Peyer's patch (tissue), 4 donors: ENCODE measurements at regions not wholly inside any gene's neighbourhood (a gene's known extent, or its start where the extent isn't known, plus 50 kb on each side); places are given as distances from the start of the nearest gene placed in this dataset.
"Not testable (repeated sequence)": the region's sequence is repeated elsewhere in the genome, so short reads cannot be mapped to it uniquely, and the experiment has no call there.

Source experiments
- DNase-seq, 3 donors: peaks; one replicate each; pipeline ENCODE4 v3.0.0-alpha.2; 2017 to 2019
- H3K27ac ChIP-seq, 4 donors: fragments of 200-600 bp; sonication (generic); one replicate each; pipeline ENCODE4 v1.5.1; 2016 to 2019
- H3K27me3 ChIP-seq, 2 donors: fragments of 200-600 bp; sonication (generic); one replicate each; pipeline ENCODE4 v1.5.1; 2019
- H3K36me3 ChIP-seq, 3 donors: fragments of 200-600 bp; sonication (generic); one replicate each; pipeline ENCODE4 v1.5.1; 2016 to 2019
- H3K4me1 ChIP-seq, 4 donors: fragments of 200-600 bp; sonication (generic); one replicate each; pipeline ENCODE4 v1.5.1; 2016 to 2019
- H3K4me3 ChIP-seq, 4 donors: fragments of 200-600 bp; sonication (generic); 1 replicate in 3 of 4; 2 replicates in 1 of 4; pipeline ENCODE4 v1.5.1; 2016 to 2019; ENCODE audit warnings: mild to moderate bottlenecking in 1 of 4
- H3K9me3 ChIP-seq, 4 donors: fragments of 200-600 bp; sonication (generic); one replicate each; pipeline ENCODE4 v1.5.1; 2016 to 2019; ENCODE audit warnings: mild to moderate bottlenecking in 1 of 4
- CTCF ChIP-seq, 6 experiments: fragments of 450-650 bp in 4 of 6; fragments of 200-600 bp in 2 of 6; sonication (generic) in 1 of 6; IDR thresholded peaks; one replicate each; pipeline ENCODE4 v1.5.1; 2017 to 2019; ENCODE audit warnings: antibody characterized with exemption in 6 of 6, mild to moderate bottlenecking in 3 of 6, moderate library complexity in 1 of 6
- POLR2A ChIP-seq, 2 donors: fragments of 450-650 bp; IDR thresholded peaks; one replicate each; pipeline ENCODE4 v1.5.1; 2017; ENCODE audit warnings: antibody characterized with exemption in 2 of 2, mild to moderate bottlenecking in 2 of 2, moderate library complexity in 2 of 2

- TF ChIP-seq POLR2A (IDR thresholded peaks at IDR 0.05) (no peak), CTCF (IDR thresholded peaks at IDR 0.05) (no peak)
- no peaks in the 10 kb centered on the region for H3K9me3 ChIP-seq
Measured at GRCh38 chr5:39755452-39755851, 330.7 kb upstream of the DAB2 start.

GRCh38 chr5:39753747-39754146, 329.0 kb upstream of the DAB2 start:
- H3K9me3 ChIP-seq, H3K27ac ChIP-seq, DNase-seq, H3K4me3 ChIP-seq, H3K36me3 ChIP-seq, H3K4me1 ChIP-seq, H3K27me3 ChIP-seq: not testable (repeated sequence)

More at GRCh38 chr5:39755452-39755851, 330.7 kb upstream of the DAB2 start:
- Histone ChIP-seq H3K4me3 (no peak overlapping the region), H3K27ac (no peak overlapping the region), H3K27me3 (no peaks in the 10 kb centered on the region), H3K36me3 (no peaks in the 10 kb centered on the region), H3K4me1 (no peaks in the 10 kb centered on the region)
- no peak for DNase-seq

GRCh38 chr5:39750661-39751060, 325.9 kb upstream of the DAB2 start:
- Histone ChIP-seq H3K9me3 (no peaks in the 10 kb centered on the region), H3K4me3 (no peak overlapping the region), H3K27me3 (no peaks in the 10 kb centered on the region), H3K4me1 (no peaks in the 10 kb centered on the region), H3K27ac (no peak overlapping the region), H3K36me3 (no peaks in the 10 kb centered on the region)
- no peak for DNase-seq
- TF ChIP-seq CTCF (IDR thresholded peaks at IDR 0.05): no peak
- TF ChIP-seq POLR2A (IDR thresholded peaks at IDR 0.05): no peak

- H3K27ac ChIP-seq: no peak overlapping the region
- H3K36me3 ChIP-seq: no peaks in the 10 kb centered on the region
- TF ChIP-seq CTCF (IDR thresholded peaks at IDR 0.05) (no peak), POLR2A (IDR thresholded peaks at IDR 0.05) (no peak)
- H3K4me3 ChIP-seq: no peak overlapping the region
- H3K27me3 ChIP-seq: no peaks in the 10 kb centered on the region
- no peaks in the 10 kb centered on the region for H3K9me3 ChIP-seq
- no peaks in the 10 kb centered on the region for H3K4me1 ChIP-seq
- DNase-seq: no peak
Measured at GRCh38 chr5:39742916-39743315, 318.1 kb upstream of the DAB2 start.

- Histone ChIP-seq H3K27ac (no peak overlapping the region), H3K4me1 (no peaks in the 10 kb centered on the region), H3K9me3 (no peaks in the 10 kb centered on the region), H3K4me3 (no peak overlapping the region), H3K36me3 (no peaks in the 10 kb centered on the region), H3K27me3 (no peaks in the 10 kb centered on the region)
- DNase-seq: no peak
- no peak for TF ChIP-seq POLR2A (IDR thresholded peaks at IDR 0.05)
- no peak for TF ChIP-seq CTCF (IDR thresholded peaks at IDR 0.05)
Measured at GRCh38 chr5:39740404-39740803, 315.6 kb upstream of the DAB2 start.

- H3K27me3 ChIP-seq: no peaks in the 10 kb centered on the region
- TF ChIP-seq CTCF (IDR thresholded peaks at IDR 0.05) (no peak), POLR2A (IDR thresholded peaks at IDR 0.05) (no peak)
- no peak overlapping the region for H3K27ac ChIP-seq
- H3K36me3 ChIP-seq: no peaks in the 10 kb centered on the region
- H3K4me3 ChIP-seq: no peak overlapping the region
- no peaks in the 10 kb centered on the region for H3K4me1 ChIP-seq
- no peak for DNase-seq
- H3K9me3 ChIP-seq: no peaks in the 10 kb centered on the region
Measured at GRCh38 chr5:39732166-39732565, 307.4 kb upstream of the DAB2 start.
